ENCODE measurements at regions not wholly inside any gene's neighbourhood (a gene's known extent, or its start where the extent isn't known, plus 50 kb on each side); places are given as distances from the start of the nearest gene placed in this dataset.

- ChIA-PET CTCF (no interaction called here), POLR2A (no interaction called here)
- DNase-seq = no peak
- Mint-ChIP-seq H3K4me1 (ENCODE audit: low read depth) (no peaks in the 10 kb centered on the region), H3K36me3 (no peaks in the 10 kb centered on the region), H3K27ac (no peak overlapping the region), H3K9me3 (no peaks in the 10 kb centered on the region), H3K27me3 (peaks cover under 1% of the 10 kb centered on the region), H3K4me3 (no peak overlapping the region)
- intact Hi-C loops (cut with micrococcal nuclease) = no loop called here
These were observed 240.4 kb downstream of the OGFRL1 start for GRCh38 chr6:71529026-71529425.

GRCh38 chr6:71529769-71530168 lies 241.2 kb downstream of the OGFRL1 start:
- ChIA-PET CTCF (no interaction called here), POLR2A (no interaction called here)
- no peak overlapping the region for H3K4me3 Mint-ChIP-seq
- no peak for DNase-seq
- no peaks in the 10 kb centered on the region for H3K4me1 Mint-ChIP-seq (ENCODE audit: low read depth)
- no peaks in the 10 kb centered on the region for H3K36me3 Mint-ChIP-seq
- no peaks in the 10 kb centered on the region for H3K9me3 Mint-ChIP-seq
- H3K27me3 Mint-ChIP-seq = no peaks in the 10 kb centered on the region
- intact Hi-C loops (cut with micrococcal nuclease) = no loop called here
- no peak overlapping the region for H3K27ac Mint-ChIP-seq

DNA sequence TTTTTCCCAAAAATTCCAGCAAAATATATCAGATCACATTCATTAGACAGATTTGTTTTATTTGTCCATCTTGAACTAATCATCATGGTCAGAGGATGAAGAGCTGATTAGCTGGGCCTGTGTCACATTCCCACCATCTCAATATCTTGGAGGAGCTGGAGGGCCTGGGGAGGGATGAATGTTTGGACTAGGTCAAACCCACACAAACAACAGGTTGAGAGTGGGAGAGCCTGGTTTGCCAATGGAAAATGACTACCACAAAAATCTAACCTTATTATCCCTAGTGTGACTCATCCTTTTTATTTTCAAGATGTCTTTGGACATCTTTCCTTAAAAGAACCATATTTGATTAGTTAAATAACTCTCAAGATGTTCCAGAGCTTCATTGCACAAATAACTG lies 242.4 kb downstream of the OGFRL1 start:
- no peak for DNase-seq
- no peaks in the 10 kb centered on the region for H3K36me3 Mint-ChIP-seq
- intact Hi-C loops (cut with micrococcal nuclease) = no loop called here
- CTCF ChIA-PET = no interaction called here
- H3K4me1 Mint-ChIP-seq (ENCODE audit: low read depth) = no peaks in the 10 kb centered on the region
- no peaks in the 10 kb centered on the region for H3K9me3 Mint-ChIP-seq
- H3K4me3 Mint-ChIP-seq = no peak overlapping the region
- POLR2A ChIA-PET = no interaction called here
- H3K27ac Mint-ChIP-seq = no peak overlapping the region
- H3K27me3 Mint-ChIP-seq = no peaks in the 10 kb centered on the region

- no peak overlapping the region for H3K4me3 Mint-ChIP-seq
- H3K4me1 Mint-ChIP-seq (ENCODE audit: low read depth) = no peaks in the 10 kb centered on the region
- intact Hi-C loops (cut with micrococcal nuclease) = no loop called here
- no peak for DNase-seq
- ChIA-PET CTCF (interaction anchor here (0.6 kb wide), 1 partner anchor 1795 kb away, joined by 3 read pairs; no protein-coding TSS in a partner anchor), POLR2A (no interaction called here)
- H3K27me3 Mint-ChIP-seq = no peaks in the 10 kb centered on the region
- H3K27ac Mint-ChIP-seq = no peak overlapping the region
- no peaks in the 10 kb centered on the region for H3K36me3 Mint-ChIP-seq
- no peaks in the 10 kb centered on the region for H3K9me3 Mint-ChIP-seq
These were observed 243.2 kb downstream of the OGFRL1 start for GRCh38 chr6:71531841-71532240.

DNA sequence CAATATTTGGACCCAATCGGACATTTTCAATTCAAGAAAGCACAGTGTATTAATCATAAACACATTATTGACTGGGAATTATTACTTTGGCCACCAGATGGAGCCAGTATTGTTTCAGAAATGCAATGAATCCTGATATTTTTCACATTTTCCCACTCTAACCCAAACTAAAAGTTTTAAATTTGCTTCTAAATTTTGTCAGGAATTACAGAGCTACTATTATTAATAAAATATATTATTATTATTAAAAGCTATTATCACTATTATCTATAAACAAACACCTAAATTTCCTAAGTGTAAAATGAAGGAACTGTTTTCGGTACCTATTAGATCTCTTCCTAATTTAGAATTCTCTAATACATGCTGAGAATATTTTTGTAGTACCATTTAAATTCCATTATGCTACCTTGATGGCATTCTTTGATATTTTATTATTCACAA lies 245.3 kb downstream of the OGFRL1 start:
- Mint-ChIP-seq H3K4me1 (ENCODE audit: low read depth) (no peaks in the 10 kb centered on the region), H3K27ac (no peak overlapping the region), H3K27me3 (no peaks in the 10 kb centered on the region), H3K9me3 (no peaks in the 10 kb centered on the region), H3K4me3 (no peak overlapping the region), H3K36me3 (no peaks in the 10 kb centered on the region)
- CTCF ChIA-PET = interaction anchor here (0.6 to 1.6 kb wide), 3 partner anchors 10 to 549 kb away, joined by 3 read pairs; no protein-coding TSS in a partner anchor
- POLR2A ChIA-PET = no interaction called here
- intact Hi-C loops (cut with micrococcal nuclease) = loop anchor here (2.0 kb wide), 1 partner anchor 551 kb away; no protein-coding TSS in a partner anchor
- DNase-seq = no peak

- H3K27ac Mint-ChIP-seq = no peak overlapping the region
- no peaks in the 10 kb centered on the region for H3K36me3 Mint-ChIP-seq
- no peaks in the 10 kb centered on the region for H3K9me3 Mint-ChIP-seq
- no peaks in the 10 kb centered on the region for H3K4me1 Mint-ChIP-seq (ENCODE audit: low read depth)
- intact Hi-C loops (cut with micrococcal nuclease) = loop anchor here (2.0 to 5.0 kb wide), 2 partner anchors 550 to 1647 kb away; no protein-coding TSS in a partner anchor
- POLR2A ChIA-PET = no interaction called here
- no peaks in the 10 kb centered on the region for H3K27me3 Mint-ChIP-seq
- CTCF ChIA-PET = interaction anchor here (1.6 kb wide), 1 partner anchor 30 kb away, joined by 3 read pairs; no protein-coding TSS in a partner anchor
- no peak for DNase-seq
- H3K4me3 Mint-ChIP-seq = no peak overlapping the region
These were observed 246.3 kb downstream of the OGFRL1 start for GRCh38 chr6:71534921-71535320.

GRCh38 chr6:71537717-71538116 lies 249.1 kb downstream of the OGFRL1 start:
- intact Hi-C loops (cut with micrococcal nuclease) = loop anchor here (5.0 kb wide), 1 partner anchor 1645 kb away; no protein-coding TSS in a partner anchor
- no peak for DNase-seq
- POLR2A ChIA-PET = no interaction called here
- Mint-ChIP-seq H3K9me3 (no peaks in the 10 kb centered on the region), H3K36me3 (no peaks in the 10 kb centered on the region), H3K27ac (no peak overlapping the region), H3K4me3 (no peak overlapping the region), H3K27me3 (no peaks in the 10 kb centered on the region), H3K4me1 (ENCODE audit: low read depth) (no peaks in the 10 kb centered on the region)
- CTCF ChIA-PET = no interaction called here

DNA sequence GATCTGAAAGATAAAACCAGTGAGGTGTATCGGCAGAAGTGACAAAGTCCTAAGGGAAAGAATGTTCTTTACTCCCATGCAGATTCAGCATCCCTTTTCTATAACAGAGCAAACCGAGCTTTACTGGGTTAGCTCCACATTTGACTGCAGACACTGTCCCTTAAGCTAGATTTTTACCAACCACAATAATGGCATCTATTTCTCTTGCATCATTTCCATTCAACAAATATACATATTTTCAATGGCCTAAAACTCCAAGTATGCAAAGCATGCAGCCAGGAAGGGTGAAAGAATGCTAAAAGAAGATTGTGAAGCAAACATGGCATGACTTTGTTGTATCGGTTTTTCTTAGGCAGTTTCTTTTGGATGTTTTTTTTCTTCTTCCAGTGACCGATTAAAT lies 255.4 kb downstream of the OGFRL1 start:
- no peak overlapping the region for H3K4me3 Mint-ChIP-seq
- no peaks in the 10 kb centered on the region for H3K4me1 Mint-ChIP-seq (ENCODE audit: low read depth)
- no peak for DNase-seq
- intact Hi-C loops (cut with micrococcal nuclease) = no loop called here
- ChIA-PET POLR2A (no interaction called here), CTCF (interaction anchor here (0.7 kb wide), 1 partner anchor 10 kb away, joined by 3 read pairs; no protein-coding TSS in a partner anchor)
- no peaks in the 10 kb centered on the region for H3K27me3 Mint-ChIP-seq
- H3K27ac Mint-ChIP-seq = no peak overlapping the region
- no peaks in the 10 kb centered on the region for H3K9me3 Mint-ChIP-seq
- H3K36me3 Mint-ChIP-seq = no peaks in the 10 kb centered on the region

- CTCF ChIA-PET = no interaction called here
- Mint-ChIP-seq H3K36me3 (no peaks in the 10 kb centered on the region), H3K27me3 (no peaks in the 10 kb centered on the region), H3K4me1 (ENCODE audit: low read depth) (no peaks in the 10 kb centered on the region), H3K4me3 (no peak overlapping the region), H3K27ac (no peak overlapping the region), H3K9me3 (no peaks in the 10 kb centered on the region)
- intact Hi-C loops (cut with micrococcal nuclease) = no loop called here
- no peak for DNase-seq
- POLR2A ChIA-PET = no interaction called here
These were observed 256.3 kb downstream of the OGFRL1 start for GRCh38 chr6:71544906-71545305.

GRCh38 chr6:71545905-71546304 lies 257.3 kb downstream of the OGFRL1 start:
- H3K4me3 Mint-ChIP-seq = no peak overlapping the region
- H3K4me1 Mint-ChIP-seq (ENCODE audit: low read depth) = no peaks in the 10 kb centered on the region
- H3K9me3 Mint-ChIP-seq = no peaks in the 10 kb centered on the region
- ChIA-PET CTCF (no interaction called here), POLR2A (no interaction called here)
- no peak overlapping the region for H3K27ac Mint-ChIP-seq
- intact Hi-C loops (cut with micrococcal nuclease) = no loop called here
- peaks cover 2% of the 10 kb centered on the region for H3K27me3 Mint-ChIP-seq
- H3K36me3 Mint-ChIP-seq = no peaks in the 10 kb centered on the region
- DNase-seq = no peak

- H3K27ac Mint-ChIP-seq = no peak overlapping the region
- intact Hi-C loops (cut with micrococcal nuclease) = no loop called here
- H3K4me1 Mint-ChIP-seq (ENCODE audit: low read depth) = no peaks in the 10 kb centered on the region
These were observed 263.2 kb downstream of the OGFRL1 start for GRCh38 chr6:71551798-71552197.

GRCh38 chr6:71556141-71556540 lies 267.5 kb downstream of the OGFRL1 start:
- no peak overlapping the region for H3K4me3 Mint-ChIP-seq
- peaks cover 1% of the 10 kb centered on the region for H3K27me3 Mint-ChIP-seq
- CTCF ChIA-PET = no interaction called here
- DNase-seq = no peak
- H3K36me3 Mint-ChIP-seq = no peaks in the 10 kb centered on the region
- H3K27ac Mint-ChIP-seq = no peak overlapping the region
- no peaks in the 10 kb centered on the region for H3K4me1 Mint-ChIP-seq (ENCODE audit: low read depth)
- peaks cover 44% of the 10 kb centered on the region for H3K9me3 Mint-ChIP-seq
- intact Hi-C loops (cut with micrococcal nuclease) = no loop called here
- POLR2A ChIA-PET = no interaction called here

More at GRCh38 chr6:71551798-71552197, 263.2 kb downstream of the OGFRL1 start:
- CTCF ChIA-PET = no interaction called here
- no peak for DNase-seq
- no peak overlapping the region for H3K4me3 Mint-ChIP-seq
- peaks cover 3% of the 10 kb centered on the region for H3K27me3 Mint-ChIP-seq
- H3K9me3 Mint-ChIP-seq = peaks cover 15% of the 10 kb centered on the region
- H3K36me3 Mint-ChIP-seq = no peaks in the 10 kb centered on the region
- POLR2A ChIA-PET = no interaction called here

- no peak for DNase-seq
- Mint-ChIP-seq H3K9me3 (peaks cover 41% of the 10 kb centered on the region), H3K36me3 (no peaks in the 10 kb centered on the region), H3K4me3 (no peak overlapping the region), H3K27me3 (no peaks in the 10 kb centered on the region), H3K27ac (no peak overlapping the region), H3K4me1 (ENCODE audit: low read depth) (no peaks in the 10 kb centered on the region)
- ChIA-PET CTCF (no interaction called here), POLR2A (no interaction called here)
- intact Hi-C loops (cut with micrococcal nuclease) = no loop called here
These were observed 270.4 kb downstream of the OGFRL1 start for GRCh38 chr6:71558974-71559373.
